ENCODE measurements at regions not wholly inside any gene's neighbourhood (a gene's known extent, or its start where the extent isn't known, plus 50 kb on each side); places are given as distances from the start of the nearest gene placed in this dataset.

DNA sequence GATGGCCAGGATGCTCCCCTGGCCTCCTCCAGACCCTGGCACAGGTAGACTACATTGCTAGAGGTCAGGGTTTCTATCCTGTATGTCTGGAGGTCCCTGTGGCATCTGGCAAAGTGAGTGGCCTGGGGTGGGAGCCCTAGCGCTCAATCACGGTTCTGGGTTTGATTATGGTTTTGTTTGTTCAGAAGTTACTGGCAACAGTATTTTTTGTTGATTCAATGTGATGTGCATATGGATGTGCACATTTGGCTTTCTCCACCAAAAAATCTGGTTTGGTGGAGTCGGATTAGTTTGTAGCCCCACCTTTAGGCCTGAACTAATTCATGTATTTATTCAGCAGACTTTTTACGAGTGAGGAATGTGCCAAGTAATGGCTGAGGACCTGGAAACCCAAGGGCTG lies 109.7 kb downstream of the VEGFA start:
- no peak for DNase-seq

DNA sequence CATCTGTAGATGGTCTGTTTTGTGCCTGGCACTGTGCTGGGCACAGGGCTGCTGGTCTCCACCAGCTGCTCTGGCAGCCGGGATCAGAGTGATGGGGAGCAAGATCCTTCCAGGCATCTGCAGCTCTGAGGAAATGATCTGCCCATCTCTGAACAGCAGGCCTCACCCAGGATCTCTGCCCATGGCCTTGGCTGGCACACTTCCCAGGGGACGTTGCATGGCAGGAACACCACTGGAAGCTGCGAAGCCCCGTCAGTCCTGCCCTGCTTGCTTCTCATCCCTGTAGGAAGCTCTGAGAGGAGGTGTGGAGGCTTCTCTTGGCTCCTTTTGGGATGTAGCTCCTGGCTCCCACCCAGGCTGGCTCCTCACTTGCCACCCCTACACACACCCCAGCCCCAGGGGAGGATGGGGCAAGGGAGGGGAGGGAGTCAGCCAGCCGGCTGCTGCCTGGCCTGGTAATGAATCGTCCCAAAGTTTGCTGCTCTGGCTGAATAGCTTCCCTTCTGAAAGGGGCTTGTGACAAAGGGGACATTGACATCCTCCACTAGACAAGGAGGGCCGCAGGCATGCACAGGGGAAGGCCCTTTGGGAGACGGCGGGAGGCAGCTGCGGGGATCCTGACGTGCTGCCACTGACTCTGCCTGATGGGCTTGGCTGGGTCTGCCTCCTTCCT lies 108.9 kb downstream of the VEGFA start:
- DNase-seq: no peak

DNA sequence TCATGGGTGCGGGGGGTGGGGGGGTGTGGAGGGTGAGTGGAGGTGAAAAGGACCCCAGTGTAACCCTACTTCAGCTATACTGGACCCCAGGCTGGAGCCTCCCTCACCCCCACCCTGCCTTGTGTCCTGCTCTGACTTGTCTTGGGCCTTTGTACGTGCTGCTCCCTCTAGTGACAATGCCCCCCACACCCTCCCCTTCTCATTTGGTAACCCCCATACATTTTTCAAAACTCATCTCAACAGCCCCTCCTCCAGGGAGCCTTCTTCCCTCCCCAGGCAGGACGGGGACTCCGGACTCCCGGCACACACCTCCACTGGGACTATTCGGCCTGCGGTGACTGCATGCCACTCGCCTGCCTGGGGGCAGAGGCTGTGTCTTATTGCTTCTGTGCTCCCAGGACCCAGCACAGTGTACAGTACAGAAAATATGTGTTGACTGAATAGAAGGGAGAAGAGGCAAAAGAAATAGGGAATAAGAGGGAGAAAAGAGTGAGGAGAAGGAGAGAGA lies 108.2 kb downstream of the VEGFA start:
- DNase-seq: no peak

DNA sequence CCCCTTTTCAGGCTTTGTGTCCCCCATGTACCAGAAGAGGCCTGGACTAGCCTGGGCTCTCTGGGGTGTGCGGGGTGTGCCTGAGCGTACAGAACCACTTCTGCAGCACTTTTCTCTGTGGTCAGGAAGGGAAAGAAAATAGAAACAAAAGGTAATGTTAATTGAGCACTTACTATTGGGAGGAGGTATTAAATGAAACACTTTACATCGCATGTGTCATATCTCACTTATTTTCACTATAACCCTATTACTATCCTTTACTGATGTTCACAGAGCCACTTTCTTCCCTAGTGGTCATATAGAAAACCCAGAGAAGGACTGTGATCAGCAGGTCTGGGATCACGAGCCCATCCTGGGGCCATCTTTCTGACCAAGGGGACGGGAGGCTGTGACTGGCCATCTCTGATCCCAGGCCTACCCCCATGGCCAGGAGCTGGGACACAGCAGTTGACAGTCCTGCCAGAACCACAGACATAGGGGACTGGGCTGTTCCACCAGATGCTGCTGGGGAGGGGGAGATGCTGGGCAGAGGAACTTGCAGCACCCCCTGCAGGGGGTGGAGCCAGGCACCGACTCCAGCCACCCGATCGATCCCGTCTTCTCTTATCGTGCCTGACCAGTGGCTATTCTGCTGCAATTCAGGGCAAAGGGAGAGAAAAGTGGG lies 107.6 kb downstream of the VEGFA start:
- DNase-seq: no peak

DNA sequence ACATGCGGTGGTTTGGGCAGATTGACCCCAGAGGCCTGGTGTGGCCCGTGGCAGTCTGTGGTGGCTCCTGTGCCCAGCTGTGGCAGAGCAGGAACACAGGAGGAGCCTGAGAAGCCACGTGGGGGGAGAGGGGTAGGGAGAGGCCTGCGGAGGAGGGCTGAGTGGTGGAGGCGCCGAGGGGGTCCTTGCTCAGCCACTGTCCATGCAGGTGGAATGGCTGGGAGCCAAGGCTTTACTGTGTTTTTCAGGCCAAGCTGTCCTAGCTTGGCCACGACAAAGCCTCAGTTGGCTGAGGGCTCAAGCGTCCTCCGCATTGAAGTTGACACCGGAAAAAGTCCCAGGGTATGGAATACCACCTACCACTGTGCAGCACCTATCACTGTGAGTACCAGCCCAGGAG lies 107.0 kb downstream of the VEGFA start:
- no peak for DNase-seq

DNA sequence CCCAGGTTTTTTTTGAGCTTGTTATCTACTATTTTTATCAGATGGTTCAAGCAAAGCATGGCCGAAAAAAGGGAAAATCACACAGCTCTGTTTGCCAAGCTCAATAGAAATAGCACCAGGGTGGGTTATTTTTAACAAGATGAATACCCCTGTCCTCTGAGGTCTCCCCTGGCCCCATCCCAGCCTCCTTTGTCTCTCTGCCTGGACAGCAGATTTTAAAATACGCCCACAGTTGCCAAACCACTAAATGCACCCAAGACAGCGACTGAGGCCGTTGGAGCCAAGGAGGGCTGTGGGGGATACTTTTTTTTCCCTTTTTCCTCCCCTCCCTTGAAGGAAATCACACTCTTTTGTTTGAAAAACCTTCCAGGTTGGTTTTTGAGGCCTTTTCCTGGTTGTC lies 106.6 kb downstream of the VEGFA start:
- DNase-seq: no peak

DNA sequence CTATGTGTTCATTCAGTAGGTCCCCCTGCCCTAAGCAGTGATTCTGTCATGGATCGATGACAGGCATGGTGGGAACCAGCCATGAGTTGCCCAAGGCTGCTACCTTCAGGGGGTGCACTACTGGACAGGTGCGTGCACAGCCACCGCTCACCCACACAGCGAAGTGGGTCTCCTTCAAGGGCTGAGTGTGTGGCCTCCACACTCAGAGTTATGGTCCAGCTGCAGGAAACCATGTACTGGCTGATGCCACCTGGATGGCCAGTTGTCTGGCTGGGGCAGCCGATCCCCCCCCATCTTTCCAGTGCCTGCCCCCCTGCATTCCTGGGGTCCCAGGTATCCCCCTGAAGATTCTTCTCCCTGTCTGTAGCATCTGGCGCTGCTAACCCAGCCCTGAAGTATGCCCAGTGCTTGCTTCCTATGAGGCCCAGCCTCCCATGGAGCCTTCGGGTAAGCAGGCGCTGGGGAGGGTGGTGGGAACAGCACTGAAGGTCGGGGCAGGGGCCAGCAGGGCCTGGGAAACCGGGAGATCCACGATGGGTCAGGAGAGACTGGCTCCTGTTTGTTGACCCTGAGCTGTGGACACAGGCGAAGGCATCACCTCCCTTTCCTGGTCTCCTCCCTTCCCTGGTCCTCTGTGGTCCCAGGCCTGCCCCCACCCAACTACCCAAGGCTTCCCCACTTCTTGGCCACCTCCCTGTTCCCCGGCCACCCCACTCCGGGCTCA lies 106.0 kb downstream of the VEGFA start:
- DNase-seq: no peak

DNA sequence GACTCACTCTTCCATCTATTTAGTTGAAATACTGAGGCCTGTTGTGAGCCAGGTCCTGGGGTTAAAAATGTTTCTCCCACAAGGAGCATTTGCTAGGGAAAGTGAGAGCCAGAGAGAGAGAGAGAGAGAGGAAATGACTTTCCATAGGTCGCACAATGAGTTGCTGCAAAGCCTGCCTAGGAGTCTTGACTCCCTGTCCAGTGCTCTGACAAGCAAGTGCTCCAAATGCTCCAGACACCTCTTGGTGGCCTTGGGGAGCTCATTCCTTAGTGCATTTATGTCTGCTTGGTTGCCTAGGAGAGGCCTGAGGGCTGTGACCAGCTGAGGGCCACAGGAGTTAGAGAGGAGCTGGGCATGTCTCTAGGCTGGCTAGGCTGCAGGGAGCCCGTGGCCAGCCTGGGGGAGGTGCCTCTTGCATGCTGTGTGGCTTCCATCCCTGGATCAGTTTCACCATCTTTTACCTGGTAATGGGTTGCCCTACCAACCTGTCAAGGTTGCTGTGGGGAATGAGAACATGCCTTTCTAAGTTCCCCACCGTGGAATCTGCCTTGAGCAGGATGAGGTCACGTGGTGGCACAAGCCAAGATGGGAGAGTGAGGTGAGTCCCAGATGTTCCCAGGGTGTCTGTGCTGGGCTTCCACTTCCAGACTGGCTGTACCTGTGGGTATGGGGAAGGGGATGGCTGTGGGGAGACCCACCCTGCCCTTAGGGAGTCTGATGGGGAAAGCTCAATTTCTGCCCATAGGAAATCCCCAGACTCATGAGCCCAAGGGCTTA lies 105.0 kb downstream of the VEGFA start:
- DNase-seq: no peak

DNA sequence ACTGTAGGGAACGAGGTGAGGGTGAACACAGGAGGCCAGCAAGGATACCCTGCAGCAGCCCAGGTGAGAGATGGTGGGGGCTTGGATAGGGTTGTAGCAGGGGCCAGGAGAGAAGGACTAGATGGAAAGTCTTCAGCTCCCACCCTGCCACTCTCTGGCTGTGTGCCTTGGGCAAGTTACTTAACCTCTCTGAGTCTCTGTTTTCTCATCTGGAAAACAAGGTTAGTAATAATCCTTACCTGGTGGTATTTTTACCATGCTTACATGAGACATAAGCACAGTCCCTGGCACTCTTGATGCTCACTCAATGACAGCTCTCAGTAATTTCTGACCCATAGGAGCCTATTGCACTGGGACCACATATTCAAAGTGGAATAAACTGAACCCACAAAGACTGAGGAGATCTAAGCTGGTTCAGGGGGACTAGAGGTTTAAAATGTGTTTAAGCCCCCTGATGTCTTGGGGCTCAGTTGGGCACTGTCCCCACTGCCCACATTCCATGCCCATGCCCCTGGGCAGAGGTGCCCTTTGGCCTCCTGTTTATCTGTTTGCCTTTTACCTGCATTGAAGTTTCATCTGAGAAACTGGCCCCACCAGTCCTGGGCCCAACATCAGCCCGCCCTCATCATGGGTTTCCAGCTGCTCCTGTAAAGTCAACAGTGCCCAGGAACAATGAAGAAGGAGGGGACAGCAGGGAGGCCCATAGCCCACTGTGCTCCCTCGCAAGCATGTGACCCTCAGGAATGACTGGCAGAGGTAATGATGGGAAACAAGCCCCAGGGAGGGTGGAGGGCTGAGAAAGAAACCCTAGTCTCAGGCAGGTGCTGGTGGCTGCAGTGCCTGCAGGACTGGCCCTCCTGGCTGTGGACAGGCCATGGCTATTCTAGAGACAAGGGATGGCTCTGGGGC lies 104.0 kb downstream of the VEGFA start:
- DNase-seq: no peak

DNA sequence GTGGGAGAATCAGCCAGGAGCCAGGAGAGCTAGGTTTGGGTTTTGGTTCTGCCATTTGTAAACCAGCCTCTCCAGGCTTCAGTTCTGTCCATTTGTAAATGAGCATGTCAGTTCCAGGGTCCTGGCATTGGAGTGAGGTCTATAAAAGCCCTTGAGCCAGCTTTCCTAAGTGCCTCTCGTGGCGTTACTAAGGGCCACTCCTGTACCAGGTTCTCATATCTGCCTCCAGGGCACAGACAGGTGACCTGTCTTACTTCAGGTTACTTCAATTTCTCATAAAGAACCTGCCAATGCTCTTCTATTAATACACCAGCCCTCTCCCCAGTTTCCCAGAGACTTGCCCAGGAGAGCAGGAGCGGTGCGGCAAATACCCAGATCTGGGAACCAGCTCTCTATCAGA lies 101.9 kb downstream of the VEGFA start:
- no peak for DNase-seq

DNA sequence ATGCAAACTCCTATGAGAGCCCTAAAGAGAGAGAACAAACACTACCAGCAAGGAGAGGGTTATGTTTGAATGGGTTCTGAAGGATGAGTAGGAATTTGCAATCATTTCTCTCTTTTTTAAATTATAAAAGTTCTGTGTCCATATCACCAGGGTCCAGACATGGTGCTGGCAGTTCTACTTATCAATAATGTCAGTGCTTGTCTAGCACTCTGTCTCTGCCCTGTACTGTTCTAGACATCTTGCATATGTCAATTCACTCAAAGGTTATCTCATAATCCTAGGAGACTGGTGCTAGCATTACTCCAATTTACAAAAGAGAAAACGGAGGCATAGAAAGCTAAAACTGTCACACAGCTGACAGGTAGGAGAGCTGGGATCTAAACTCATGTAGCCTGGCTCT lies 101.3 kb downstream of the VEGFA start:
- DNase-seq: no peak

DNA sequence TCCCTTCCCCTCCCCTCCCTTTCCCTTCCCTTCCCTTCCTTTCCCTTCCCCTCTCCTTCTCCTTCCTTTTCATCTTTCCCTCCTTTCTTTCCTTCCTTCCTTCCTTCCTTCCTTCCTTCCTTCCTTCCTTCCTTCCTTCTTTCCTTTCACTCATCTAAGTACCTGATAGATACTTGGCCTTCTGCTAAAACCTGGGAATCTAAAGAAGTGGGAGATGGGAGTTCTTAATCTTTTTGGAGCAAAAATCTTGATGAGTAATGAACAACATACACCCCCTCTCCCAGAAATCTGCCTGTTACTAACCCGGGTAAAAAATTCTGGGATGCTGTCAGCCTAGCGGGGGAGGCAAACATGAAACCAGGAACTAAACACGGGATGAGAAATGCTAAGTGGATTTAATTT lies 100.7 kb downstream of the VEGFA start:
- no peak for DNase-seq

DNA sequence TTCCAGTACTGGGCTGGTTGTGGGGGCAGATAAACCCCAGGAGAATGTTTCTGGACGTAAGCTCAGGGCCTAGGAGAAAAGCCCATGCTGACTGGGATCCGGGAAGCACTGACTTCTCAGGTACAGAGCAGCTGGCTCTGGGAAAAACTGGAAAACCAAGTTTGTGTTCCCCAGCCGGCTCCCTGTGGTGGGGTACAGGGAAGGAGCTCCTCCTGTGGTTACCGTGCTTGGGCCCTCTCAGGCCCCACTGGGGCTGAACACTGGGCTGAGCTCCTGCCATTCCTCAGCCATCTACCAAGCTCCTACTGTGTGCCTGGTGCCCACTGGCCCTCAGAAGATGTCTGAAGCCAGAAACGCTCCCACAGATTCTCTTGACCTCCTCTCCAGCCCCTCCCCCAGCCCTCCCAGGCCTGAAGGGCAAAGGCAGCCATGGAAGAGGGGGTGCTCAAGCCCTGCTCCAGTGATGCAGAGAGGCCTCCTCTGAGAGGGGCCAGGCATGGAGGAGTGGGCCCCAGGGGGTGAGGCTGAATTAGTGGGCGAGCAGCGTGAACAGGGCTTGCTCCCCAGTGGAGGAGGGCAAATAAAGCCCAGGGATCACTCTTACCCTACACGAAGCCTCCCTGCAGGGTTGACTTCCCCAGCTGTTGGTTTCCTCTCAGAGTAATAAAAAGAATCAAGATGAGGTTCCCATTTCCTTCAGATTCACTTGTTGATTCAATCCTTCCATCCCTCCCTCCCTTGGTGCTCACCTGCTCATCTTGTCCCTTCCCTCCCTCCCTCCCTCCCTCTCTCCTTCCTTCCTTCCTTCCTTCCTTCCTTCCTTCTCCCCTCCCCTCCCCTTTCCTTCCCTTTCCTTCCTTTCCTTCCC lies 100.0 kb downstream of the VEGFA start:
- DNase-seq: no peak

DNA sequence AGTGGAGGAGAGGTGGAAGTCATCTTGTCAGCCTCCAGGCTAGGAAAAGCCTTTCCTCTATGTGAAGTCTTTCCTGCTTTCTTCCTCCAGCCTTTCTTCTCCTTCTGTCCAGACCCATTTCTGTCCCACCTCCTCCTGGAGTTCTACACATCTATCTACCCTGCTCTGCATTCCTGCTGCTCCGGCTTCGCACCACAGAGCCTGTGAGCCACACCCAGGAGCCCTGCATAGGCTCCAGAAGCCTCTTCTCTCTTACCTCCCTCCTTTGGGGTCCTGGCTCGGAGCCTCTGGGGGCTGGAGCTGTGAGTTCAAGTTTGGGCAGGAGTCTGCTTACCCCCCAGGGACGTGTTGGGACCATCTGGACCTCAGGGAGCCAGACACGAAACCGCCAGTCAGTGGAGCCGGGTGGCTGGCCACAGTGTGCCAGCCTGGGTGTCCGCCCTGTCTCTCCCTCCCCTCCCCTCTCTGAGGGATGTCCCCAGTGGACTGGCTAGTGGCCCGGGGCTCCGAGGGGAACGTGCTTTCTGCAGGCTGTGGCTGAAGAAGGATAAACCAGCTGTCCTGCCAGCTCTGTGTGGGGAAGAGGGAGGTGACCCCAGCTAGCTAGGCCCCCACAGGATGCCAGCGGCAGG lies 99.2 kb downstream of the VEGFA start:
- DNase-seq: no peak

DNA sequence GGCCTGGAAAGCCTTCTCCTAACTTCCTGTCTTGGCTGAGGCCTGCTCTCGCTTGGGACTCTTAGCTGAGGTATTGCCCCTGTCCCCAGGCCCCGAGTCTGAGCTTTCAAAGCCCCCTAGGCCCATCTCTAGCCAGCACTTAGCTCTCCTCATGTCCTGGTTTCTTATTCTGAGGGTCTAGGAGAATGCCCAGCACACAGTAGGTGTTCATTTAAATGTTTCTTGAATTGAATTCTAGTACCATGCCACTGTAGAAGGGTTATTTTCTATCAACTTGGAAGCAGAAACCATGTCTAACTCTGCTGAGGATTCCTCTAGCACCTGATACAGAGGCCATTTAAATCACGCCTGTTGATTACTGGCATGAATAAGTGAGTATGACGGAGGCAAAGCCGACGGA lies 98.5 kb downstream of the VEGFA start:
- no peak for DNase-seq

DNA sequence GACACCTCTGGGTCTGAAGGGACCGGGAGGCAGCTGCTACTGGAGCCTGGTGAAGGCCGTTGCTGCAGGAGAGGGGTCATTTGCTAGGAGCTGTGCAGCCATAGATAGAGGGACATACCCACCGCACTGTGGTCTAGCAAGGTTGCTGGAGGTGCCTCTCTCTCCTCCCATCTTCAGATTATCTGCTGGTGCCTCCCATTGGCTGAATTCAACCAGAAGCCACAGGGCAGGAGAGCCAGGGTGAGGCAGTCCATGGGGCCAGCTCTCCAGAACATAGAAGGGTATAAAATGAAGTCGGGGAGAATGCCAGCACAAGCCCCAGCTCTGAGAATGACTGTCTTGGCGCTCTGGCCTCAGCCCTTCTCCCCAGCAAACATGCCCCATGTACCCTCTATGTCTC lies 98.0 kb downstream of the VEGFA start:
- no peak for DNase-seq

DNA sequence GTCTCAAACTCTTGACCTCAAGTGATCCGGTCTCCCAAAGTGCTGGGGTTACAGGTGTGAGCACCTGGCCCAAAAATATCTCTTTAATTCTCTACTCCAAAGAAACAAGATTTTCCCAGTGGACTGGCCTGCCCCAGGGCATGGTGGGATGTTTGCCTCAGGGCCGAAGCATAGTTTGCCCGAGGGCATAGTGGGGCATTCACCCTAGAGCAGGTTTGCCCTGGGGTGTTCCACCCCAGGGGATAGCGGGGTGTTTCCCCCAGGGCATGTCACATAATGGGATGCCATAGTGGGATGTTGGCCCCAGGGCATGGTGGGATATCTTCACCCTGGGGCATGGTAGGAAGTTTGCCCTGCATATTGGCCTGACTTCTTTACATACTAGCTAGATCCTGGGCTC lies 97.2 kb downstream of the VEGFA start:
- DNase-seq: no peak

DNA sequence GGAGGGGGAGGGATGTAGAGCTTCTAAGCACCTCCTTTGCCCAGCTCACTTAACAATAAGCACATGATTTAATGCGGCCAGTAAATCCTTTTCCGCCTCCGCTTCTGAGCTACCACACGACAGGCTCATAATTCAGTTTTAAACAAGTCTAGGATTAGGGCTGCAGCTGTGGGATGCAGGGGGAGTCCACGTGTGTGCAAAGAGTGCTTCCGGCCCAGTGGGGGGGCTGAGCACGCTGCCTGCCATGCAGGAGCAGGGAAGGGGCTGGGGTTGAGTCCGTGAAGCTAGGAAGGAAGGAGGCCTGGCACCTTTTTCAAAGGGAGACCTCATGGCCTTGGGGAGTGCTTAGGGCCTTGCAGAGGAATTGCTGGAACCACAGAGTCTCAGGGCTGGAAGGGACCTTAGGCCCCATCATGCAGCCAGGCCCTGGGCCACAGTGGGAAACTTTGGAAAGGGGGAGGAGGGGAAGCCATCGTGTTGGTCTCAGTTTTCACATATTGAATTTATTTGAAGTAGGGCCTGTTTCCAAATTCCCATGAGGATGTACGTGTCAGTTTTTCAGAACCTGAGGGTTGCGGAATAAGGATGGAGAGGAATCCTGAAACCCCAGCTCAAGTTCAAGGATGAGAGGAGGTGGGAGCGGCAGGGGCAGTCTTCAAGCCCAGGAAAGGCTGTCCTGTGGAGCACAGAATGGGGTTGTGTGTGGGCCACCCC lies 96.1 kb downstream of the VEGFA start:
- no peak for DNase-seq

DNA sequence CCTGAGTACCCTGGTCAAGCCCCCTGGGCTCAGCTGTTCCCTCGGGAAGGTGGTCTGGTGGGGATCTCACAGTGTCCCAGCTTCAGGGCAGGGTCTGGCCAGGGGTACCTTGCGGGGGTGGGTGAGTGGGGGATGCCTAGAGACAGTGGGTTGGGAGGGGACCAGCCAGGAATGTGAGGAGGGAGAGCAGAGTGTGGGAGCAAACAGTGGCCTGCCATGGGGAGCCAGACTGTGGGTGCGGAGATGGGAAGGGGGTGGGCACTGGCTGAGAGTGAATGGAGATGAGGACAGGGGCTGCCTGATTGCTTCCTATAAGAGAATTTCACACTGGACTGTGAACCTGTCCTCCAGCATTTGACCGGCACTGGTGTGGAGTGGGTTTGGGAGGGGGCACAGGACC lies 95.1 kb downstream of the VEGFA start:
- DNase-seq: no peak

DNA sequence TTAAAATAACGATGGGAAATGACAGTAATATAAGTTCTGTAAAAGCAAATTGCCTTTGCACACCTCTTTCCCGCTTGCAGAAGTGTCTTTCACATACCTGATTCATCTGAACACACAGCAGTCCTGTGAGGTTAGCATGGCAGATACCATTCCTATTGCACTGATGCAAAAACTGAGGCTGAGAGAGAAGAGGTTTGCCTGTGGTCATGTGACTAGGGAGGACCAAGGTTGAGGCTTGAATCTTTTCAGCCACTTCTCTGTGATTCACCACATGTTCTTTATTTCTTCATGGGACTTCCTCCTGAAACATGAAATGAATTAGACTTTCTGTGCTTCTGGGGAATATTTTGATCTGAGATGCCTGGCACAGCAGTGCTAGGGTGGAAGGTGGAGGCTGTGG lies 92.9 kb downstream of the VEGFA start:
- DNase-seq: no peak

Data from stimulated activated CD4-positive, alpha-beta T cell treated with anti-CD3 and anti-CD28 coated beads, Interleukin-4, amount 100 ng/mL, for 24 hours (primary cell).